ENCODE measurements at regions not wholly inside any gene's neighbourhood (a gene's known extent, or its start where the extent isn't known, plus 50 kb on each side); places are given as distances from the start of the nearest gene placed in this dataset. TPM values are rescaled to one million over a fixed set of nuclear protein-coding genes. Genes with fewer than 3 reads are reported as not detected.

DNA sequence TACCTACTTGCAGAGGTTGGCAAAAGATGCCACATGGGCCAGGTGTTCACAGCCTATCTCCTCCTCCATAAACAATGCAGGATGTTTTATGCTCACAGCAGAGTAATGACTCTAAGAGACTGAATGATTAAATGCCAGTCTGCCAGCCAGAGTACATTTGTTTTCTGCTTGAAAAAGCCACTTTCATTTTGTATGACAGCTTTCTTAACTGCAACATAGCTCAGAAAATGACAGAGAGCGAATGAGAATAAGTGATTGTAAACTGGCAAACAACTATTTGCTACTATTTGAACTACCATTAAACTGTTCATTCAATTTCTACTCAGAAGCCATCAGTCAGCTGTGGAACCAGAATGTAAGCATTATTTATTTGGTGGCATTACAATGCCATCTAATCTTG lies 50.6 kb upstream of the DCC start (continued):
- no peak for TF ChIP-seq ZNF830 (CRISPR knock-in tag; IDR thresholded peaks at IDR 0.05)
- TF ChIP-seq ZBTB1 (CRISPR knock-in tag; IDR thresholded peaks at IDR 0.05; ENCODE audit: borderline replicate concordance, low read depth) = no peak
- TF ChIP-seq CBX5 (IDR thresholded peaks at IDR 0.05; ENCODE audit: borderline replicate concordance, low read depth) = no peak
- TF ChIP-seq, protein P1, sequence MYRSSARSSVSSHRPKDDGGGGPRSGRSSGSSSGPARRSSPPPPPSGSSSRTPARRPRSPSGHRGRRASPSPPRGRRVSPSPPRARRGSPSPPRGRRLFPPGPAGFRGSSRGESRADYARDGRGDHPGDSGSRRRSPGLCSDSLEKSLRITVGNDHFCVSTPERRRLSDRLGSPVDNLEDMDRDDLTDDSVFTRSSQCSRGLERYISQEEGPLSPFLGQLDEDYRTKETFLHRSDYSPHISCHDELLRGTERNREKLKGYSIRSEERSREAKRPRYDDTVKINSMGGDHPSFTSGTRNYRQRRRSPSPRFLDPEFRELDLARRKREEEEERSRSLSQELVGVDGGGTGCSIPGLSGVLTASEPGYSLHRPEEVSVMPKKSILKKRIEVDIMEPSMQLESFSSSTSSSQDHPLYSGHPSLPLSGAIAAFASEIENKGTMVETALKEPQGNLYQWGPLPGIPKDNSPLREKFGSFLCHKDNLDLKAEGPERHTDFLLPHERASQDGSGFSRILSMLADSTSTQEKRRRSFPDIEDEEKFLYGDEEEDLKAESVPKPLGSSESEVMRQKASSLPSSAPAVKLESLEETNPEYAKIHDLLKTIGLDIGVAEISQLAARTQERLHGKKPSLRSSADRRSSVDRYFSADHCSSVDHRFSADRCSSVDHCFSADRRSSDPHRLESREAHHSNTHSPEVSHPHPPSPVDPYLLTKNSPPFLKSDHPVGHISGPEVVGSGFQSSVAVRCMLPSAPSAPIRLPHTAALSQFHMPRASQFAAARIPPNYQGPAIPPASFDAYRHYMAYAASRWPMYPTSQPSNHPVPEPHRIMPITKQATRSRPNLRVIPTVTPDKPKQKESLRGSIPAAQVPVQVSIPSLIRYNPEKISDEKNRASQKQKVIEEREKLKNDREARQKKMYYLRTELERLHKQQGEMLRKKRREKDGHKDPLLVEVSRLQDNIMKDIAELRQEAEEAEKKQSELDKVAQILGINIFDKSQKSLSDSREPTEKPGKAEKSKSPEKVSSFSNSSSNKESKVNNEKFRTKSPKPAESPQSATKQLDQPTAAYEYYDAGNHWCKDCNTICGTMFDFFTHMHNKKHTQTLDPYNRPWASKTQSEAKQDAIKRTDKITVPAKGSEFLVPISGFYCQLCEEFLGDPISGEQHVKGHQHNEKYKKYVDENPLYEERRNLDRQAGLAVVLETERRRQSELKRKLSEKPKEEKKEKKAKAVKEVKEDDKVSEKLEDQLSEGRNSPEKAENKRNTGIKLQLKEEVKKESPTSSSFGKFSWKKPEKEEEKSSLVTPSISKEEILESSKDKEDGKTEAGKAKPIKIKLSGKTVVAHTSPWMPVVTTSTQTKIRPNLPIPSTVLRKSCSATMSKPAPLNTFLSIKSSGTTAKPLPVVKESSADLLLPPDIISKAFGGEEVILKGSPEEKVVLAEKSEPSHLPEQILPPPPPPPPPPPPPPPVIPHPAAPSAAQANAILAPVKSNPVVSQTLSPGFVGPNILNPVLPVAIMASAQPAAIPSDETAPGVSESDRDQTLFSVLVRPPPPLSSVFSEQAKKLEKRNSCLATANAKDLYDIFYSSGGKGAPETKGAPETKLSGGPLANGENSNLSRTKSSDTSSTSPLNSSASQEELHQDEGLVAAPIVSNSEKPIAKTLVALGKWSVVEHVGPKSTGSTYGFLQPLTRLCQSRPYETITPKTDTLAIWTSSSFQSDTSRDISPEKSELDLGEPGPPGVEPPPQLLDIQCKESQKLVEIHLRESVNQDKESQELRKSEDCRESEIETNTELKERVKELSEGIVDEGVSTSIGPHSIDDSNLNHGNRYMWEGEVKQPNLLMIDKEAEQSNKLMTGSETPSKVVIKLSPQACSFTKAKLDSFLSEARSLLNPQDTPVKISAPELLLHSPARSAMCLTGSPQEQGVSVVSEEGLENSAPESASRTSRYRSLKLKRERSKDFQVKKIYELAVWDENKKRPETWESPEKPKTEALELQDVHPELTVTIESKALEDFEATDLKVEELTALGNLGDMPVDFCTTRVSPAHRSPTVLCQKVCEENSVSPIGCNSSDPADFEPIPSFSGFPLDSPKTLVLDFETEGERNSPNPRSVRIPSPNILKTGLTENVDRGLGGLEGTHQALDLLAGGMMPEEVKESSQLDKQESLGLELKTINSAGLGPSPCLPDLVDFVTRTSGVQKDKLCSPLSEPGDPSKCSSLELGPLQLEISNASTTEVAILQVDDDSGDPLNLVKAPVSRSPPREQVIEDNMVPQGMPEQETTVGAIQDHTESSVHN (IDR thresholded peaks at IDR 0.05; ENCODE audit: borderline replicate concordance in 1 of 2, low read depth in 1 of 2) = no peak

Small RNA genes in the stretch of these regions (small RNA-seq; reads per million reads assigned to genes)
- not detected for gene RNU1-46P

Measured in K562 (cell line).